ENCODE measurements at regions not wholly inside any gene's neighbourhood (a gene's known extent, or its start where the extent isn't known, plus 50 kb on each side); places are given as distances from the start of the nearest gene placed in this dataset.

DNA sequence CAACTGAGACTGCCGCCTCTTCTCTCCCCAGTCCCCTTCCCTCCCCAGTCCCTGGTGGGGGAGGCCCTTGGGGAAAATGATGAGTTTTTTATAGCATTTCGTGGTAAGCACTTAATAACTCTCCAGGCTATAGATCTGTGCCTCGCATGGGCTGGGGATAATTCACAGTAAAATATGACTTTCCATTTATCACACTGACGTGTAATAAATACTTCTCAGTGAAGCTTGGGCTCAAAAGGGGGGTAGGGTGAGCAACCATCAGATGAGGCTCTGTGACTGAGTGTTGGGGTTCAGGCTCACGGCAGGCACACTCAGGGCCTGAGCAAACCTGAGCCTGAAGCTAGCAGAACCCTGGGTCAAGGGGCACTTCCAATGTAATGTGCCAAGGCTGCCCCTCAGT, 101.6 kb downstream of the CCT6B start:
- H3K4me3 ChIP-seq (ENCODE audit: low read depth, low read length) = no peak overlapping the region
- H3K27ac ChIP-seq = peak overlapping the region; percentile 76
- no peaks in the 10 kb centered on the region for H3K36me3 ChIP-seq
- H3K9me3 ChIP-seq (ENCODE audit: severe bottlenecking) = peaks cover 3% of the 10 kb centered on the region
- TF ChIP-seq, protein P1, sequence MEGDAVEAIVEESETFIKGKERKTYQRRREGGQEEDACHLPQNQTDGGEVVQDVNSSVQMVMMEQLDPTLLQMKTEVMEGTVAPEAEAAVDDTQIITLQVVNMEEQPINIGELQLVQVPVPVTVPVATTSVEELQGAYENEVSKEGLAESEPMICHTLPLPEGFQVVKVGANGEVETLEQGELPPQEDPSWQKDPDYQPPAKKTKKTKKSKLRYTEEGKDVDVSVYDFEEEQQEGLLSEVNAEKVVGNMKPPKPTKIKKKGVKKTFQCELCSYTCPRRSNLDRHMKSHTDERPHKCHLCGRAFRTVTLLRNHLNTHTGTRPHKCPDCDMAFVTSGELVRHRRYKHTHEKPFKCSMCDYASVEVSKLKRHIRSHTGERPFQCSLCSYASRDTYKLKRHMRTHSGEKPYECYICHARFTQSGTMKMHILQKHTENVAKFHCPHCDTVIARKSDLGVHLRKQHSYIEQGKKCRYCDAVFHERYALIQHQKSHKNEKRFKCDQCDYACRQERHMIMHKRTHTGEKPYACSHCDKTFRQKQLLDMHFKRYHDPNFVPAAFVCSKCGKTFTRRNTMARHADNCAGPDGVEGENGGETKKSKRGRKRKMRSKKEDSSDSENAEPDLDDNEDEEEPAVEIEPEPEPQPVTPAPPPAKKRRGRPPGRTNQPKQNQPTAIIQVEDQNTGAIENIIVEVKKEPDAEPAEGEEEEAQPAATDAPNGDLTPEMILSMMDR (IDR thresholded peaks at IDR 0.05; ENCODE audit: low read depth, low read length) = no peak
- no peaks in the 10 kb centered on the region for H3K27me3 ChIP-seq (ENCODE audit: insufficient read depth, low read depth, severe bottlenecking)
- DNase-seq = no peak

DNA sequence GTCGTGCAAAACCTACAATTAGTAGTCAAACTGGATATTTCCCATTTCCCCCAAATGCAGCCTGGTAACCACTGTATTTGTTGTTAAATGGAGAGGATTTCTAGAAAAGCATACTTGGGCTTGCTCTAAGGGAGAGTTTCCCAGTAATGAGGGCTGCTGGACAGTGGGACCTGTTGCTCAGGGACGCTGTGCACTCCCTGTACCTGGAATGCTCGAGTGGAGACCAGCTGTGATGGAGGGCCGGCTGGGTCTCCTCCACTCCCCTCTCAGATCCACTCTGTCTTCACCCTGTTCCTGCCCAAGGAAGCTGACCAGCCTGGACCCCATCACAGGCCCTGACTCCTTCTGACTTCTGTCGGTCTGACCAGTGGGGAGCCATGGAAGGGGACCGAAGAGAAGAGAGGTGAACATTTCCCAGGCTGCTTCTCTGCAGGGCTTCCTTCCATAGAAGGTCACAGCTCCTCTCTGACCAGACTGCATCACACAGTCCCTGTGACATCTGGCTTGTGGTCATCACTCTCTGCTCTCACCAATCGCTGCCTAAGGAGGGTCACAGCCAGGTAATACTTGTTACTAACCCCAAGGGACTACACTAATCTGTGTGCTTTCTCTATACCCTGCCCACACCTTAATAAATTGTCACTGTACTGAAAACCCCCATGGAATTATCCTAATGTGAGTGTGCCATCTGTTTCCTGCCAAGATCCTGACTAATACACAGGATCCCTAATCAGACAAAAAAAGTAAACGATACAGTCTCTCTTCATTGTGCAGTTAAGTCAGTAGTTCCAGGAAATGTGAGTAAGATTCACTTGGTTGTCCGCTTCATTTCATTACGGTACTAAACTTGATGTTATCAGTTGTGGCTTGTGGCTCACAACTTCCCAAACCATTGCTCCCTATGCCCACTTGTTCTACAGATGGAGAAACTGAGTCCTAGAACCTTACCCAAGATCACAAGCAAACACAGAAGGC, 102.4 kb downstream of the CCT6B start:
- peak; percentile 90 for DNase-seq
- TF ChIP-seq, protein P1 (IDR thresholded peaks at IDR 0.05; ENCODE audit: low read depth, low read length) = no peak
- H3K36me3 ChIP-seq = no peaks in the 10 kb centered on the region

DNA sequence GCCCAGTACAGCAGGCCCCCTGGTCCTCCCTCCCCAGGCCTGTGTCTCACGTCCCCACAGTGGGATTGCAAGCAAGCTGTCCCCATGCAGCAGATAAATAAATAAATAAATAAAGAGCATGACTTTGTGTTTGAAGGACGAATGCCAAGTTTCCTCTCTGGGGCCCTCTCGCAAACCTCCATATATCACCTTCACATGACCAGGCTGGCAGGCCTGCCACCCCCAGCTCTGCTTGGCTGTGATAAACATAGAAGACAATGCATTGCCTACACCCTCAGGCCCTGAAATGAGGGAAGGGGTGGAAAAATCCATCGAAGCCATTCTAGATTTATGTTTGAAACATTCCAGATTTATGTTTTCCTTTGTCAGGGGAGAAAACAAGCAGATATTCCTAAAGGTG, 107.3 kb downstream of the CCT6B start:
- H3K27me3 ChIP-seq (ENCODE audit: insufficient read depth, low read depth, severe bottlenecking) = no peaks in the 10 kb centered on the region
- TF ChIP-seq, protein P1 (IDR thresholded peaks at IDR 0.05; ENCODE audit: low read depth, low read length) = no peak
- no peaks in the 10 kb centered on the region for H3K36me3 ChIP-seq
- H3K9me3 ChIP-seq (ENCODE audit: severe bottlenecking) = no peaks in the 10 kb centered on the region
- no peak overlapping the region for H3K27ac ChIP-seq
- H3K4me3 ChIP-seq (ENCODE audit: low read depth, low read length) = no peak overlapping the region
- no peak for DNase-seq

More for the DNA sequence above, 102.4 kb downstream of the CCT6B start:
- Histone ChIP-seq H3K9me3 (ENCODE audit: severe bottlenecking) (peaks cover 3% of the 10 kb centered on the region), H3K27me3 (ENCODE audit: insufficient read depth, low read depth, severe bottlenecking) (no peaks in the 10 kb centered on the region), H3K27ac (peak overlapping the region; percentile 82), H3K4me3 (ENCODE audit: low read depth, low read length) (peak overlapping the region; percentile 10; the same call in 1 of the 2 replicates)

- TF ChIP-seq, protein P1 (IDR thresholded peaks at IDR 0.05; ENCODE audit: low read depth, low read length) = peak; percentile 35
- Histone ChIP-seq H3K4me3 (ENCODE audit: low read depth, low read length) (no peak overlapping the region), H3K27ac (no peak overlapping the region), H3K36me3 (no peaks in the 10 kb centered on the region), H3K9me3 (ENCODE audit: severe bottlenecking) (no peaks in the 10 kb centered on the region), H3K27me3 (ENCODE audit: insufficient read depth, low read depth, severe bottlenecking) (no peaks in the 10 kb centered on the region)
- no peak for DNase-seq
Observed at GRCh38 chr17:34852614-34853013, 108.6 kb downstream of the CCT6B start.

GRCh38 chr17:34851961-34852540, 109.2 kb downstream of the CCT6B start:
- Histone ChIP-seq H3K9me3 (ENCODE audit: severe bottlenecking) (no peaks in the 10 kb centered on the region), H3K27me3 (ENCODE audit: insufficient read depth, low read depth, severe bottlenecking) (no peaks in the 10 kb centered on the region), H3K36me3 (no peaks in the 10 kb centered on the region), H3K27ac (no peak overlapping the region), H3K4me3 (ENCODE audit: low read depth, low read length) (no peak overlapping the region)
- TF ChIP-seq, protein P1 (IDR thresholded peaks at IDR 0.05; ENCODE audit: low read depth, low read length) = no peak
- DNase-seq = no peak

Measured in WERI-Rb-1 (cell line).